GM10248 (cell line): ENCODE measurements at regions not wholly inside any gene's neighbourhood (a gene's known extent, or its start where the extent isn't known, plus 50 kb on each side); places are given as distances from the start of the nearest gene placed in this dataset.

Experiments used
- CTCF ChIA-PET: fragments of 300-600 bp; sonication (Branson Sonifier 250); formaldehyde crosslinking; extraction: SDS; loops from one replicate; lab custom pipeline; 2021; ENCODE audit warnings: antibody characterized with exemption; lab: Yijun Ruan, JAX
- POLR2A ChIA-PET: fragments of 350-650 bp; sonication (Branson Sonifier 250); formaldehyde crosslinking; extraction: SDS; loops from one replicate; lab custom pipeline; 2020; ENCODE audit warnings: antibody characterized with exemption; lab: Yijun Ruan, JAX
- DNase-seq: peaks from one replicate; pipeline ENCODE4 v3.0.0; 2012; ENCODE audit errors: extremely low spot score
- CTCF ChIP-seq: IDR thresholded peaks from 2 replicates; pipeline ENCODE4 v1.5.1; 2012; ENCODE audit warnings: mild to moderate bottlenecking, low read depth; ENCODE audit errors: extremely low read depth, missing control alignments, control extremely low read depth

GRCh38 chr1:105485207-105485606 is 1571.3 kb upstream of the PRMT6 start:
- POLR2A ChIA-PET: no interaction called here
- CTCF ChIA-PET: interaction anchor here (0.6 kb wide), 1 partner anchor 34 kb away, joined by 3 read pairs; no protein-coding TSS in a partner anchor
- DNase-seq: no peak
- no peak for TF ChIP-seq CTCF

- DNase-seq: no peak
- no peak for TF ChIP-seq CTCF
- CTCF ChIA-PET: interaction anchor here (0.7 kb wide), 1 partner anchor 10 kb away, joined by 3 read pairs; no protein-coding TSS in a partner anchor
- POLR2A ChIA-PET: no interaction called here
Measured at GRCh38 chr1:105492921-105493320, 1563.6 kb upstream of the PRMT6 start.

GRCh38 chr1:105516068-105516467 is 1540.4 kb upstream of the PRMT6 start:
- no peak for DNase-seq
- CTCF ChIA-PET: no interaction called here
- TF ChIP-seq CTCF: no peak
- POLR2A ChIA-PET: no interaction called here

- no peak for DNase-seq
- TF ChIP-seq CTCF: no peak
- POLR2A ChIA-PET: no interaction called here
- CTCF ChIA-PET: no interaction called here
Measured at GRCh38 chr1:105533996-105534395, 1522.5 kb upstream of the PRMT6 start.

GRCh38 chr1:105544475-105544874 is 1512.0 kb upstream of the PRMT6 start:
- DNase-seq: no peak
- ChIA-PET CTCF (interaction anchor here (1.2 kb wide), 1 partner anchor 53 kb away, joined by 3 read pairs; no protein-coding TSS in a partner anchor), POLR2A (no interaction called here)
- TF ChIP-seq CTCF: no peak

- ChIA-PET POLR2A (no interaction called here), CTCF (no interaction called here)
- no peak for TF ChIP-seq CTCF
- no peak for DNase-seq
Measured at GRCh38 chr1:105556266-105556665, 1500.2 kb upstream of the PRMT6 start.

GRCh38 chr1:105558023-105558422 is 1498.5 kb upstream of the PRMT6 start:
- ChIA-PET CTCF (no interaction called here), POLR2A (no interaction called here)
- no peak for DNase-seq
- no peak for TF ChIP-seq CTCF
